Colonic mucosa (tissue), 4 donors: ENCODE measurements at regions not wholly inside any gene's neighbourhood (a gene's known extent, or its start where the extent isn't known, plus 50 kb on each side); places are given as distances from the start of the nearest gene placed in this dataset.

Experiments used
- DNase-seq: peaks from one replicate; pipeline ENCODE4 v3.0.0-alpha.2; 2020
- H3K27ac ChIP-seq: fragments of 200-600 bp; one replicate; pipeline ENCODE4 v1.8.0; 2021
- H3K27me3 ChIP-seq: fragments of 200-600 bp; one replicate; pipeline ENCODE4 v1.8.0; 2021
- H3K36me3 ChIP-seq: fragments of 200-600 bp; one replicate; pipeline ENCODE4 v1.8.0; 2021
- H3K4me1 ChIP-seq: fragments of 200-600 bp; one replicate; pipeline ENCODE4 v1.8.0; 2021; ENCODE audit warnings: mild to moderate bottlenecking
- H3K4me3 ChIP-seq: fragments of 200-600 bp; one replicate; pipeline ENCODE4 v1.8.0; 2021
- H3K9ac ChIP-seq, 2 donors: one replicate each; pipeline ENCODE4 v1.7.0; 2013; ENCODE audit warnings: control low read depth in 2 of 2, low read depth in 2 of 2, low read length in 2 of 2
- H3K9me3 ChIP-seq: fragments of 200-600 bp; one replicate; pipeline ENCODE4 v1.8.0; 2021
- CTCF ChIP-seq: fragments of 200-600 bp; IDR thresholded peaks from one replicate; pipeline ENCODE4 v1.8.0; 2022; ENCODE audit warnings: antibody characterized with exemption, mild to moderate bottlenecking
- intact Hi-C: fragments of 100-400 bp; cut with DNase I; formaldehyde crosslinking; loops from one replicate; pipeline ENCODE4 v1.14.1; 2022
- donor health status: healthy.
- donor health status: DM: no; HTN: no; CAD: no.
- donor health status: DM: no; HTN: no; CAD: no.

- DNase-seq: peak; percentile 97
- Histone ChIP-seq H3K9me3 (no peaks in the 10 kb centered on the region), H3K4me1 (no peaks in the 10 kb centered on the region), H3K27ac (peak overlapping the region; percentile 95), H3K9ac (peak overlapping the region; percentile 73 to 84), H3K36me3 (no peaks in the 10 kb centered on the region), H3K27me3 (no peaks in the 10 kb centered on the region), H3K4me3 (peak overlapping the region; percentile 47)
- no peak for TF ChIP-seq CTCF
- intact Hi-C loops: no loop called here
These were observed 114.8 kb upstream of the PRSS16 start for GRCh38 chr6:27132532-27133280.

GRCh38 chr6:27133281-27134227 is 113.9 kb upstream of the PRSS16 start:
- Histone ChIP-seq H3K36me3 (no peaks in the 10 kb centered on the region), H3K4me3 (peak overlapping the region; percentile 47), H3K27me3 (no peaks in the 10 kb centered on the region), H3K27ac (peak overlapping the region; percentile 95), H3K9ac (peak overlapping the region; percentile 73 to 84), H3K4me1 (no peaks in the 10 kb centered on the region), H3K9me3 (no peaks in the 10 kb centered on the region)
- TF ChIP-seq CTCF: no peak
- intact Hi-C loops: no loop called here
- peak; percentile 61 for DNase-seq

- Histone ChIP-seq H3K27ac (no peak overlapping the region), H3K36me3 (no peaks in the 10 kb centered on the region), H3K9ac (no peak overlapping the region), H3K4me3 (no peak overlapping the region), H3K4me1 (no peaks in the 10 kb centered on the region), H3K9me3 (no peaks in the 10 kb centered on the region), H3K27me3 (no peaks in the 10 kb centered on the region)
- intact Hi-C loops: no loop called here
- DNase-seq: no peak
- no peak for TF ChIP-seq CTCF
These were observed 112.3 kb upstream of the PRSS16 start for GRCh38 chr6:27135087-27135657.

- no peak overlapping the region for H3K9ac ChIP-seq
- no peaks in the 10 kb centered on the region for H3K4me1 ChIP-seq
- no peak for TF ChIP-seq CTCF
- no peaks in the 10 kb centered on the region for H3K27me3 ChIP-seq
- H3K9me3 ChIP-seq: no peaks in the 10 kb centered on the region
- DNase-seq: no peak
- intact Hi-C loops: no loop called here
- H3K36me3 ChIP-seq: no peaks in the 10 kb centered on the region
- no peak overlapping the region for H3K4me3 ChIP-seq
- no peak overlapping the region for H3K27ac ChIP-seq
These were observed 111.3 kb upstream of the PRSS16 start for GRCh38 chr6:27136077-27136644.
